Mesodermal cell (in vitro differentiated cells): ENCODE measurements at regions not wholly inside any gene's neighbourhood (a gene's known extent, or its start where the extent isn't known, plus 50 kb on each side); places are given as distances from the start of the nearest gene placed in this dataset.
"Not testable (repeated sequence)": the region's sequence is repeated elsewhere in the genome, so short reads cannot be mapped to it uniquely, and the experiment has no call there.

Source experiments
- H3K27ac ChIP-seq: 2 replicates; pipeline ENCODE4 v1.7.0; 2013; ENCODE audit warnings: mild to moderate bottlenecking, low read depth, low read length, moderate library complexity; ENCODE audit not compliant: severe bottlenecking
- H3K36me3 ChIP-seq: 2 replicates; pipeline ENCODE4 v1.7.1; 2013; ENCODE audit warnings: mild to moderate bottlenecking, low read length, moderate library complexity; ENCODE audit not compliant: control insufficient read depth, insufficient read depth
- H3K4me1 ChIP-seq: one replicate; pipeline ENCODE4 v1.7.1; 2013; ENCODE audit warnings: mild to moderate bottlenecking, low read length; ENCODE audit not compliant: insufficient read depth, control insufficient read depth, poor library complexity, severe bottlenecking
- H3K4me3 ChIP-seq: 2 replicates; pipeline ENCODE4 v1.7.0; 2013; ENCODE audit warnings: low read length, control low read depth, mild to moderate bottlenecking; ENCODE audit not compliant: insufficient read depth, poor library complexity, severe bottlenecking; ENCODE audit errors: extremely low read depth
- H3K9me3 ChIP-seq: 2 replicates; pipeline ENCODE4 v1.7.1; 2013; ENCODE audit warnings: mild to moderate bottlenecking, low read length, moderate library complexity; ENCODE audit not compliant: control insufficient read depth
- WGBS, 2 experiments: methylation state at CpG; one replicate each; pipeline ENCODE4 v1.1.5; 2013; ENCODE audit warnings: missing lambda C conversion rate in 2 of 2; ENCODE audit not compliant: insufficient coverage in 2 of 2; 5-methylcytosine and 5-hydroxymethylcytosine counted together

GRCh38 chr9:91512235-91512634, 88.6 kb upstream of the NFIL3 start:
- not testable (repeated sequence) for H3K36me3 ChIP-seq, H3K4me1 ChIP-seq, H3K27ac ChIP-seq, H3K4me3 ChIP-seq
- 88 to 90% methylated on average over 4 of the region's 4 CpGs for WGBS, 2 experiments
- H3K9me3 ChIP-seq: peaks cover 13% of the 10 kb centered on the region

GRCh38 chr9:91503673-91504081, 80.0 kb upstream of the NFIL3 start:
- no peak overlapping the region for H3K4me3 ChIP-seq
- WGBS, 2 experiments: 100% methylated on average over 3 to 4 of the region's 4 CpGs
- no peaks in the 10 kb centered on the region for H3K36me3 ChIP-seq
- no peak overlapping the region for H3K27ac ChIP-seq
- H3K9me3 ChIP-seq: no peaks in the 10 kb centered on the region
- peaks cover 6% of the 10 kb centered on the region for H3K4me1 ChIP-seq

DNA sequence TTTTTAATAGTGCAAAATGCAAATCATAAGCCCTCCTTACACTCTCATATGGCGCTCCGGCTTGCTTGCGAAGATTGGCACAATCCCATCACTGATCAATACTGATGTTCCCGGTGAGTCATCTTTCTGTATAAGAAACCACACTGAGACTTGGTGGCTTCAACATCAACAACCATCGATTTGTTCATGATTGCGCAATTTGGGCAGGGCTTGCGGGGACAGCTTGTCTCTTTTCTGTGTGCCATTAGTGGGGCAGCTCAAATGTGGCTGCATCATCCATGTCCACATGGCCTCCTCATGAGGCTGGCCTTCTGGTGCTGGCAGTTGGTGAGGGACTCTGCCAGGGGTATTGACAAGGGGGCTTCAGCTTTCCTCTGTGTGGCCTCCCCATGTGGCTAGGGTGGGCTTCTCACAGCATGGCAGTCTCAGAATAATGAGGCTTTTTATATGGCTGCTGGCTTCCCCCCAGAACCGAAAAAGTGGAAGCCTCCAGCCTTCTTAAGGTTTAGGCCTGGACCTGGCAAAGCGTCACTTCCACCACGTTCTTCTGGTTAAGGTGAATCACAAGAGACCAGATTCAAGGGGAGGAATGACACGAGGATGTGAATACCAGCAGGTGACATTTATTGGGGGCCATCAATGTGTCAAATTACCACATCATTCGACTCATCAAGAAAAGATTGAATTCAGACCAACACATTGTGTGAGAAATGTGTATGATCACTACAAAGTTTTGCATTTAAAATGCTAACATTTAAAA, 79.5 kb upstream of the NFIL3 start:
- H3K4me3 ChIP-seq: no peak overlapping the region
- WGBS, 2 experiments: 87 to 93% methylated on average over 10 to 11 of the region's 12 CpGs
- H3K36me3 ChIP-seq: no peaks in the 10 kb centered on the region
- H3K27ac ChIP-seq: no peak overlapping the region
- no peaks in the 10 kb centered on the region for H3K9me3 ChIP-seq
- peaks cover 6% of the 10 kb centered on the region for H3K4me1 ChIP-seq

DNA sequence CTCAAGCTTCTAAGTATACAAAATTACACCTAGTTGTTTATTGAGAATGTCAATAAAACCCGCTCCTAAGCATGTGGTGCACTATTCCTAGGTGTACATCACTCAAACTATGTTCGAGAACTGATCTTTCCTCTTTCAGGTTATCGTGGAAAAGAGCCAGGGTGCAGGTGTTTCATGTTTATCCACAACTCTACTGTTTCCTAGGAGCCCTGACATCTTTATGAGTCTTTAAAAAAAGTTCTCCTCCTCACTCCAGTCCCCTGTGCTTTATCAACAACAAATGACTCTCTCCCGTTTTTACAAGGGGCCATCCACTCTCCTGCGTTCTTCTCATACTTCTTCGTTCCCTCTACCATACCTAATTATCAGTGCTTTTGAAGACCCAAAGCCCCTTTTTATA, 78.8 kb upstream of the NFIL3 start:
- H3K4me1 ChIP-seq: peaks cover 6% of the 10 kb centered on the region
- H3K4me3 ChIP-seq: no peak overlapping the region
- H3K9me3 ChIP-seq: no peaks in the 10 kb centered on the region
- 86 to 97% methylated on average over 6 of the region's 6 CpGs for WGBS, 2 experiments
- H3K36me3 ChIP-seq: no peaks in the 10 kb centered on the region
- no peak overlapping the region for H3K27ac ChIP-seq

- Histone ChIP-seq H3K9me3 (no peaks in the 10 kb centered on the region), H3K4me3 (no peak overlapping the region), H3K36me3 (no peaks in the 10 kb centered on the region), H3K27ac (peak overlapping the region; percentile 66), H3K4me1 (peaks cover 10% of the 10 kb centered on the region)
- 70 to 84% methylated on average over 4 to 6 of the region's 9 CpGs for WGBS, 2 experiments
Measured at GRCh38 chr9:91500509-91501014, 76.9 kb upstream of the NFIL3 start.

DNA sequence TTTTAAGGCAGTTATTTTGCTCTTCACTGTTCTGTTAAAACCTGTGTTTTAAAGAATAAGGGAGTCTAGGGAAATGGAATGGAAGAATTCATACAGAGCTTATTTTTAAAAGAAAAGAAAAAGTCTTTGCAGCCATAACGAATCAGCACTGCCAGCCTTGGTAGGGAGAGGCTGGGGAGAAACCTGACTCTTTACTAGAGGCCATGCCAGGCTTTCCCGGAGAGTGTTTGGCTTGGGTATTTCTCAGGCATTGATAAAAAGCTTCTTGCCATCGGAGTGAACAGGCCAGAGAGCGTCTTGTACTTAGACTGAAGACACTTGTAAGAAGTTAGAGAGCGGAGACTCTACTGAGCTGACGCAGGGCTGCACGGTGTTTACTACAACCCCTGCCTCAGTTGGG, 72.7 kb upstream of the NFIL3 start:
- H3K27ac ChIP-seq: no peak overlapping the region
- 91 to 95% methylated on average over 7 of the region's 7 CpGs for WGBS, 2 experiments
- H3K4me1 ChIP-seq: peaks cover 10% of the 10 kb centered on the region
- no peaks in the 10 kb centered on the region for H3K36me3 ChIP-seq
- H3K4me3 ChIP-seq: no peak overlapping the region
- no peaks in the 10 kb centered on the region for H3K9me3 ChIP-seq

GRCh38 chr9:91495450-91495849, 71.8 kb upstream of the NFIL3 start:
- Histone ChIP-seq H3K27ac (no peak overlapping the region), H3K36me3 (no peaks in the 10 kb centered on the region), H3K9me3 (no peaks in the 10 kb centered on the region), H3K4me1 (peaks cover 6% of the 10 kb centered on the region), H3K4me3 (no peak overlapping the region)
- WGBS, 2 experiments: 75 to 100% methylated on average over 1 of the region's 4 CpGs

- Histone ChIP-seq H3K27ac (peak overlapping the region; percentile 37), H3K9me3 (no peaks in the 10 kb centered on the region), H3K4me3 (no peak overlapping the region), H3K36me3 (no peaks in the 10 kb centered on the region), H3K4me1 (peaks cover 6% of the 10 kb centered on the region)
- WGBS, 2 experiments: no CpG with 5 or more reads among the region's 3 CpGs
Measured at GRCh38 chr9:91494751-91495150, 71.1 kb upstream of the NFIL3 start.

DNA sequence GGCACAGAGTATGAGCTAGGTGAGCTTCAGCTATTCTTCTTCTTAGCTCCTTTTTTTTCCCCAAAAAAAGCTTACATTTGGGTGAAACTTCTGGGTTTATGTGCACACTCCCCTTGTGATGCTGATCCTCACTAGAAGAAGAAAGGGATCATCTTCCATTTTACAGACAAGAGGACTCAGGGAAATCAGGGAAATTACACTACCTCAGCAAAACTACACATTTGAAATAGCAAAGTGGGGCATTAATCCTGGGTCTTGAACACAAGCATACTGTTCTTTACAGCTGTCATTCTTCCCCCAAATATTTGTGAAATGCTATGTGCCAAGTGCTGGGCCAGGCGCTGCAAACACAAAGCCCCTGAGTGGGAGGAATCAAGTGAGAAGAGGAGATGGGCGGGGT, 68.6 kb upstream of the NFIL3 start:
- 86 to 100% methylated on average over 1 to 2 of the region's 2 CpGs for WGBS, 2 experiments
- Histone ChIP-seq H3K36me3 (no peaks in the 10 kb centered on the region), H3K4me3 (no peak overlapping the region), H3K9me3 (no peaks in the 10 kb centered on the region), H3K4me1 (peaks cover 6% of the 10 kb centered on the region), H3K27ac (no peak overlapping the region)

DNA sequence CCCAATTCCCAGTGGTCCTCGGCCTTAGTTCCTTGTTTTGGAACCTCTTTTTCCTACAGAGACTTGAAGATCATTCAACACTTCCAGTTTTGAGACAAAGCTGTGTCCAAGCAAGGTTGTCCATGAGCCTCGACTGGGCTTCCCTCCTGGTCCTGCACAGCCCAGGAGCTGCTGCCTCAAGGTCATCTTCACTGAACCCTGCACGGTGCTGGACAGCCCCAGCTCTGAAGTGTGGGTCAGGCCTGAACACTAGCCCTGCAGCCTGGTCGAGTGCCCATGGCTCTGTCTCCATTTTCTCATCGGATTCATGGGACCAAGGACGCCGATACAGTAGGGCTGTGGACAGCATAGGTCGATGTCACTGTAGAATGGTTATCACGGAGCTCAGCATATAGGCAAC, 68.0 kb upstream of the NFIL3 start:
- Histone ChIP-seq H3K9me3 (no peaks in the 10 kb centered on the region), H3K27ac (no peak overlapping the region), H3K4me1 (peaks cover 12% of the 10 kb centered on the region), H3K4me3 (no peak overlapping the region), H3K36me3 (no peaks in the 10 kb centered on the region)
- 90 to 92% methylated on average over 8 to 9 of the region's 9 CpGs for WGBS, 2 experiments

DNA sequence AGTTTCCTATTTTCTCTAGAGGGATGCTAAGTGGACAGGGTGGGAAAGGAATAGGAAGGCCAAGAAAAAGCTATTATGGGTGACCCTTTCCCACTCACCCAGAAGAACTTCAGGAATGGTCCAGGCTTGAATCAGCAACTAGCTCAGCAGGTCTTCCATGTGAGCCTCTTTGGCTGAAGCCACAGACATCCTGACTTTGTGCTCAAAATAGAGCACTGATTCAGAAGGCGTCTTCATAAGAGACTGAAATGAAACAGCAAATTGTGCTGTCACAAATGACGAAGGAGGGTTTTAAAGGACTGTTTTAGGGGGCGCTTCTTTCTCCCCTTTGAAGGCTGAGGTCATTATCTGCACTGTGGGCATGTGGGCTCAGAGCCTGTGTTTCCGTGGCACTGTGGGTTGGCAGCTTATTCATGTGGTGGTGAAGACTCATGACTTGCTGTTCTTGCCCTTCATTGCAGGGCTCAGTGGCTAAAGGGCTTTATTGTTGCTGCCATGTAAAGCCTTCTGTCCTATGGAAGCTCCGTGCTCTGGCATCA, 65.8 kb upstream of the NFIL3 start:
- Histone ChIP-seq H3K27ac (no peak overlapping the region), H3K4me3 (no peak overlapping the region)
- WGBS, 2 experiments: 89 to 98% methylated on average over 4 to 5 of the region's 5 CpGs

More for the DNA sequence above, 65.8 kb upstream of the NFIL3 start:
- H3K4me1 ChIP-seq: peaks cover 6% of the 10 kb centered on the region
- no peaks in the 10 kb centered on the region for H3K36me3 ChIP-seq
- H3K9me3 ChIP-seq: no peaks in the 10 kb centered on the region
